Stimulated activated CD4-positive, alpha-beta T cell treated with anti-CD3 and anti-CD28 coated beads, Interleukin-12 subunit alpha, Interleukin-12 subunit beta, amount 100 ng/mL, for 48 hours (primary cell): ENCODE measurements at regions not wholly inside any gene's neighbourhood (a gene's known extent, or its start where the extent isn't known, plus 50 kb on each side); places are given as distances from the start of the nearest gene placed in this dataset.

ENCODE experiments used
- DNase-seq, 3 donors: peaks; one replicate each; pipeline ENCODE4 v3.0.0-alpha.2; 2020; ENCODE audit warnings: low read depth in 2 of 3, low spot score in 1 of 3

GRCh38 chr9:7879551-7880245 lies 80.1 kb upstream of the DMAC1 start:
- DNase-seq: peak in 2 of 3 donors; percentile 18 to 23

GRCh38 chr9:7871977-7872730 lies 72.6 kb upstream of the DMAC1 start:
- DNase-seq: no peak

GRCh38 chr9:7869340-7869739 lies 69.8 kb upstream of the DMAC1 start:
- no peak for DNase-seq

- no peak for DNase-seq
Measured at GRCh38 chr9:7862170-7862569, 62.6 kb upstream of the DMAC1 start.

GRCh38 chr9:7861086-7861485 lies 61.5 kb upstream of the DMAC1 start:
- no peak for DNase-seq

- no peak for DNase-seq
Measured at GRCh38 chr9:7860335-7860709, 60.7 kb upstream of the DMAC1 start.

GRCh38 chr9:7859701-7860334 lies 60.2 kb upstream of the DMAC1 start:
- DNase-seq: no peak

GRCh38 chr9:7858166-7858565 lies 58.6 kb upstream of the DMAC1 start:
- DNase-seq: no peak

GRCh38 chr9:7854763-7855162 lies 55.2 kb upstream of the DMAC1 start:
- DNase-seq: no peak
